Natural killer cell treated with Interleukin-12 subunit alpha and Interleukin-12 subunit beta and Interleukin-15 and Interleukin-18, amount 100 ng/mL, for 72 hours (primary cell): ENCODE measurements at regions not wholly inside any gene's neighbourhood (a gene's known extent, or its start where the extent isn't known, plus 50 kb on each side); places are given as distances from the start of the nearest gene placed in this dataset.
A peak's percentile ranks its signal among the peaks of the same experiment; 100 is the strongest.
"Not testable (repeated sequence)": the region's sequence is repeated elsewhere in the genome, so short reads cannot be mapped to it uniquely, and the experiment has no call there.

Experiments used
- ATAC-seq, 2 donors: fragments of 150-1000 bp; cut with Tn5 transposase in 1 of 2; sonication (Bioruptor Pico), chemical (Tn5 transposase) in 1 of 2; 2 replicates each; pipeline ENCODE4 v1.10.0; 2021
- DNase-seq: peaks from one replicate; pipeline ENCODE4 v3.0.0; 2022; ENCODE audit warnings: low spot score
- H3K27ac Mint-ChIP-seq, 2 donors: 1 replicate in 1 of 2; 2 replicates in 1 of 2; pipeline ENCODE4 v1.8.0; 2022; ENCODE audit warnings: mixed read lengths in 2 of 2, mild to moderate bottlenecking in 1 of 2, moderate library complexity in 1 of 2
- H3K27me3 Mint-ChIP-seq, 2 donors: 1 replicate in 1 of 2; 2 replicates in 1 of 2; pipeline ENCODE4 v1.8.0; 2022; ENCODE audit warnings: mixed read lengths in 2 of 2
- H3K36me3 Mint-ChIP-seq: one replicate; pipeline ENCODE4 v1.8.0; 2022; ENCODE audit warnings: mixed read lengths
- H3K4me1 Mint-ChIP-seq, 2 donors: 1 replicate in 1 of 2; 2 replicates in 1 of 2; pipeline ENCODE4 v1.8.0; 2022; ENCODE audit warnings: low read depth in 2 of 2, mixed read lengths in 2 of 2, mild to moderate bottlenecking in 1 of 2
- H3K4me3 Mint-ChIP-seq: one replicate; pipeline ENCODE4 v1.8.0; 2022; ENCODE audit warnings: mixed read lengths
- H3K9me3 Mint-ChIP-seq: 2 replicates; pipeline ENCODE4 v1.8.0; 2022; ENCODE audit warnings: mixed read lengths

- Mint-ChIP-seq H3K4me3 (no peak overlapping the region), H3K9me3 (peaks cover under 1% of the 10 kb centered on the region), H3K27ac (no peak overlapping the region), H3K4me1 (no peaks in the 10 kb centered on the region), H3K36me3 (no peaks in the 10 kb centered on the region), H3K27me3 (no peaks in the 10 kb centered on the region)
- ATAC-seq (no peak), DNase-seq (no peak)
Observed at GRCh38 chr3:166688665-166689064, 691.4 kb downstream of the ZBBX start.

DNA sequence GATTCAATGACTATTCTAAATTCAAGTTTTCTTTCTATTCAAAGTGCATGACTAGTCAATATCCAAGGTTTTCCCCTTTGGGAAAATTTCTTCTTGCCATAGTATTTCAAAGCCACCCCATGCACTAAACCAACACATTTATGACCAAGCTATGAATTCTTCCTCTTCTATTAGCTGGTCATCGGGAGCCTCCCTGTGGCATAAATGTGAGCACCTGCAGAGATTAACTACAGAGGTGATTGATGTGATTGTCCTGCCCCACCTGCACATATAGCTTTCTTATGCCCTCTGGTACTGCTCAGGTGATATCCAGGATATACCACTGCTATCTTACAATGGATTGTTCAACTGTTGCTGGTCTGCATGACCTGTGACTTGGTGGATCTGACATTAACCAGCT is 694.9 kb downstream of the ZBBX start:
- Mint-ChIP-seq H3K4me3 (no peak overlapping the region), H3K36me3 (no peaks in the 10 kb centered on the region), H3K9me3 (peaks cover 4% of the 10 kb centered on the region), H3K4me1 (no peaks in the 10 kb centered on the region), H3K27ac (no peak overlapping the region), H3K27me3 (no peaks in the 10 kb centered on the region)
- ATAC-seq: peak in 1 of 2 donors; percentile 20
- no peak for DNase-seq

DNA sequence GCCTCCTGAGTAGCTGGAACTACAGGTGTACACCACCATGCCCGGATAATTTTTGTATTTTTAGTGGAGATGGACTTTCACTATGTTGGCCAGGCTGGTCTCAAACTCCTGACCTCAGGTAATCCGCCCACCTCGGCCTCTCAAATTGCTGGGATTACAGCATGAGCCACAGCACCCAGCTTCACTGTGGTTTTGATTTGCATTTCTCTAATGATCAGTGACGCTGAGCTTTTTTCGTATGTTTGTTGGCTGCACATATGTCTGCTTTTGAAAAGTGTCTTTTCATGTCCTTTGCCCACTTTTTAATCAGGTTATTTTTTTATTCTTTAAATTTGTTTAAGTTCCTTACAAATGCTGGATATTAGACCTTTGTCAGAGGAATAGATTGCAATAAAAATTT is 696.0 kb downstream of the ZBBX start:
- H3K9me3 Mint-ChIP-seq, ATAC-seq: not testable (repeated sequence)

GRCh38 chr3:166669781-166670180 is 710.3 kb downstream of the ZBBX start:
- no peaks in the 10 kb centered on the region for H3K4me1 Mint-ChIP-seq
- DNase-seq (no peak), ATAC-seq (no peak)
- H3K27ac Mint-ChIP-seq: no peak overlapping the region
- H3K27me3 Mint-ChIP-seq: no peaks in the 10 kb centered on the region
- H3K9me3 Mint-ChIP-seq: peaks cover 12% of the 10 kb centered on the region
- no peak overlapping the region for H3K4me3 Mint-ChIP-seq
- H3K36me3 Mint-ChIP-seq: peaks cover 5% of the 10 kb centered on the region

More for the DNA sequence above, 696.0 kb downstream of the ZBBX start:
- DNase-seq, H3K36me3 Mint-ChIP-seq, H3K27me3 Mint-ChIP-seq, H3K4me1 Mint-ChIP-seq, H3K27ac Mint-ChIP-seq, H3K4me3 Mint-ChIP-seq: not testable (repeated sequence)

GRCh38 chr3:166663194-166663593 is 716.9 kb downstream of the ZBBX start:
- no peak for ATAC-seq
- Mint-ChIP-seq H3K9me3 (peaks cover 23% of the 10 kb centered on the region), H3K4me3 (no peak overlapping the region), H3K36me3 (peaks cover 4% of the 10 kb centered on the region), H3K27me3 (no peaks in the 10 kb centered on the region), H3K4me1 (no peaks in the 10 kb centered on the region), H3K27ac (no peak overlapping the region)
- no peak for DNase-seq

GRCh38 chr3:166661621-166662020 is 718.5 kb downstream of the ZBBX start:
- Mint-ChIP-seq H3K9me3 (peaks cover 25% of the 10 kb centered on the region), H3K27me3 (no peaks in the 10 kb centered on the region), H3K27ac (no peak overlapping the region), H3K4me1 (no peaks in the 10 kb centered on the region), H3K36me3 (peaks cover 4% of the 10 kb centered on the region), H3K4me3 (no peak overlapping the region)
- no peak for ATAC-seq
- no peak for DNase-seq

DNA sequence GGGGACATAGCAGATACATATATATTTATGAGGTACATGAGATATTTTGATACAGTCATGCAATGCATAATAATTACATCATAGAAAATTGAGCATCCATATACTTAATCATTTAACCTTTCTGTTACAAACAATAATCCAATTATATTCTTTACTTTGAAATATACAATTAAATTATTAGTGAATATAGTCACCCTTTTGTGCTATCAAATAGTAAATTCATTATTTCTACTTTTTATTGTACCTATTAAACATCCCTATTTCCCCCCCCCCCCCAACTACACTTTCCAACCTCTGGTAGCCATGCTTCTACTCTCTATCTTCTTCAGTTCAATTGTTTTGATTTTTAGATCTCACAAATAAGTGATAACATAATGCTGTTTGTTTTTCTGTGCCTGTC is 719.1 kb downstream of the ZBBX start:
- DNase-seq (no peak), ATAC-seq (no peak)
- Mint-ChIP-seq H3K9me3 (peaks cover 27% of the 10 kb centered on the region), H3K27ac (no peak overlapping the region), H3K4me1 (no peaks in the 10 kb centered on the region), H3K36me3 (peaks cover 4% of the 10 kb centered on the region), H3K4me3 (no peak overlapping the region), H3K27me3 (no peaks in the 10 kb centered on the region)

GRCh38 chr3:166637984-166638530 is 742.0 kb downstream of the ZBBX start:
- Mint-ChIP-seq H3K4me1 (no peaks in the 10 kb centered on the region), H3K27ac (no peak overlapping the region), H3K27me3 (no peaks in the 10 kb centered on the region)

GRCh38 chr3:166634091-166634746 is 745.9 kb downstream of the ZBBX start:
- H3K27ac Mint-ChIP-seq: no peak overlapping the region
- H3K9me3 Mint-ChIP-seq: peaks cover 11% of the 10 kb centered on the region
- ATAC-seq: no peak

More at GRCh38 chr3:166637984-166638530, 742.0 kb downstream of the ZBBX start:
- Mint-ChIP-seq H3K9me3 (peaks cover 11% of the 10 kb centered on the region), H3K36me3 (no peaks in the 10 kb centered on the region), H3K4me3 (no peak overlapping the region)
- DNase-seq (no peak), ATAC-seq (no peak)

DNA sequence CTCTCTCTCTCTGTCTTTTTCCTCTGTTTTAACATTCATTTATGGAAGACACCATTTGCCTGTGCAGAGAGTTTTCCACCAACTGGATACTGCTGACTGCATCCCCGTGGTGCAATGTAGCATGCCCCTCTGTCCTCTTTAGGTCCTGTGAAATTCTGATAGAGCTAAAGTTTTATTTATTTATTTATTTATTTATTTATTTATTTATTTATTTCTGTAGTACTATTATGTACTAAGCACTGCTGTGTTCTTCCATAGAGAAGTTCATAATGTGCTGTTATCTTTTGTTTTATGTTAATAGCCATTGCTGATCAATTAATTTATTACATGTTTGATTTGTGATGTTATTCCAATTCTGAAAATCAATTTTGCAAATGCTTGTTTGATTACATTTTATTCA is 749.9 kb downstream of the ZBBX start:
- Mint-ChIP-seq H3K36me3 (no peaks in the 10 kb centered on the region), H3K4me3 (no peak overlapping the region), H3K4me1 (no peaks in the 10 kb centered on the region), H3K27me3 (no peaks in the 10 kb centered on the region), H3K9me3 (peaks cover 3% of the 10 kb centered on the region), H3K27ac (no peak overlapping the region)
- ATAC-seq (no peak), DNase-seq (no peak)

More at GRCh38 chr3:166634091-166634746, 745.9 kb downstream of the ZBBX start:
- no peak overlapping the region for H3K4me3 Mint-ChIP-seq
- H3K4me1 Mint-ChIP-seq: no peaks in the 10 kb centered on the region
- H3K27me3 Mint-ChIP-seq: no peaks in the 10 kb centered on the region
- DNase-seq: no peak
- no peaks in the 10 kb centered on the region for H3K36me3 Mint-ChIP-seq

DNA sequence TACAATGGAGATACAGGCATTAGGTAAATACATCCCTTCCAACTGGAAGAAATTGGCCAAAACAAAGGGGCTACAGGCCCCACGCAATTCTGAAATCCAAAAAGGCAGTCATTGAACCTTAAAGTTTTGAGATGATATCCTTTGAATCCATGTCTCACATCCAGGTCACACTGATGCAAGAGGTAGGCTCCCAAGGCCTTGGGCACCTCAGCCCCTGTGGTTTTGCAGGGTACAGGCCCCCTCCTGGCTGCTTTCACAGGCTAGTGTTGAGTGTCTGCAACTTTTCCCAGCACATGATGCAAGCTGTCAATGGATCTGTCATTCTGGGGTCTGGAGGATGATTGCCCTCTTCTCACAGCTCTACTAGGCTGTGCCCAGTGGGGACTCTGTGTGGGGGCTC is 766.7 kb downstream of the ZBBX start:
- ATAC-seq: no peak
- H3K27me3 Mint-ChIP-seq: no peaks in the 10 kb centered on the region
- peaks cover 10% of the 10 kb centered on the region for H3K9me3 Mint-ChIP-seq
- no peak overlapping the region for H3K4me3 Mint-ChIP-seq
- H3K36me3 Mint-ChIP-seq: no peaks in the 10 kb centered on the region
- no peak overlapping the region for H3K27ac Mint-ChIP-seq
- H3K4me1 Mint-ChIP-seq: no peaks in the 10 kb centered on the region
- DNase-seq: no peak

- H3K36me3 Mint-ChIP-seq, H3K4me3 Mint-ChIP-seq, H3K4me1 Mint-ChIP-seq, H3K9me3 Mint-ChIP-seq, H3K27ac Mint-ChIP-seq, DNase-seq, H3K27me3 Mint-ChIP-seq, ATAC-seq: not testable (repeated sequence)
Observed at GRCh38 chr3:166612761-166613160, 767.3 kb downstream of the ZBBX start.

DNA sequence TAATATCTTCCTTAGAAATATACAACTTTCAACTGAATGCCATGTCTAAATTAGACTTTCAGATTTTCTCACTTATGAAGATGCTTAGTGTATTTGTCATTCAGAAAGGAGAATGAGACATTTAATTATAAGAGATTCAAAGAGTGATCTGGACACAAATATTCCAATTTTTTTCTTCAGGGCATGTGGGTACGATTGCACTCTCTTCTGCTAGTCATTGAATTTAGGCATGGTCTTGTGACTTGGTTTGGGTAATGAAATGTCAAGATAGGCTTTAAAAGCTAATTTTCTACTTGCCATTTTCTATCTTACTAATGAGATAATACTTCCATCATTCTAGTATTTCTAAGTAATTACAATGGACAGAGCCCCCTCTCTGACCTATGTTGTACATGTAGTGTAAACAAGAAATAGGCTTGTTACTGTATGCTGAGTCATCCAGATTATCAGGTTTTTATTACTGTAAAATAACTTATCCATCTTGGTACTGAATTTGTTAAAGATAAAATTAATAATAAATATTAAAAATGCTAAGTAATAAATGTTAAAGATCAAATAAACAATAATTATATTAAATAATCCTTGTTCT is 770.8 kb upstream of the BCHE start:
- Mint-ChIP-seq H3K27me3 (no peaks in the 10 kb centered on the region), H3K36me3 (no peaks in the 10 kb centered on the region), H3K27ac (no peak overlapping the region), H3K9me3 (peaks cover 10% of the 10 kb centered on the region), H3K4me1 (no peaks in the 10 kb centered on the region), H3K4me3 (no peak overlapping the region)
- no peak for DNase-seq
- no peak for ATAC-seq

GRCh38 chr3:166606988-166607387 is 769.8 kb upstream of the BCHE start:
- no peaks in the 10 kb centered on the region for H3K27me3 Mint-ChIP-seq
- H3K4me3 Mint-ChIP-seq: no peak overlapping the region
- DNase-seq (no peak), ATAC-seq (no peak)
- H3K27ac Mint-ChIP-seq: no peak overlapping the region
- no peaks in the 10 kb centered on the region for H3K4me1 Mint-ChIP-seq
- no peaks in the 10 kb centered on the region for H3K36me3 Mint-ChIP-seq
- H3K9me3 Mint-ChIP-seq: peaks cover 10% of the 10 kb centered on the region
